IMR-90 (cell line): ENCODE measurements at regions not wholly inside any gene's neighbourhood (a gene's known extent, or its start where the extent isn't known, plus 50 kb on each side); places are given as distances from the start of the nearest gene placed in this dataset.
"Not testable (repeated sequence)": the region's sequence is repeated elsewhere in the genome, so short reads cannot be mapped to it uniquely, and the experiment has no call there.

Source experiments
- ATAC-seq: fragments of 200-7000 bp; cut with Tn5 transposase; 2 replicates; pipeline ENCODE4 v1.9.1; 2020; ENCODE audit warnings: low read depth, mild to moderate bottlenecking, moderate library complexity
- BruUV-seq: library from RNA; stranded (reverse); fragments of 400-500 nt; replicated peaks from 2 replicates; lab custom pipeline; 2021; lab: Mats Ljungman, UMichigan
- CTCF ChIA-PET: fragments of 300-600 bp; formaldehyde crosslinking; extraction: SDS; loops from one replicate; lab custom pipeline; 2021; ENCODE audit warnings: antibody characterized with exemption; lab: Yijun Ruan, JAX
- POLR2A ChIA-PET: fragments of 300-600 bp; sonication (Branson Sonifier 250); formaldehyde crosslinking; loops from one replicate; lab custom pipeline; 2022; ENCODE audit warnings: antibody characterized with exemption; ENCODE audit not compliant: unreplicated experiment; lab: Charles Lee
- DNase-seq: peaks from one replicate; pipeline ENCODE4 v3.0.0; 2013
- H2AFZ ChIP-seq: replicated peaks from 2 replicates; pipeline ENCODE3; 2013; ENCODE audit warnings: low read length, mild to moderate bottlenecking; ENCODE audit not compliant: poor library complexity
- H2AK5ac ChIP-seq: 2 replicates; pipeline ENCODE4 v1.6.1; 2013; ENCODE audit warnings: low read depth, low read length, inconsistent platforms
- H2AK9ac ChIP-seq: replicated peaks from 2 replicates; pipeline ENCODE3; 2013; ENCODE audit warnings: mild to moderate bottlenecking, low read depth, low read length, moderate library complexity; ENCODE audit not compliant: poor library complexity
- H2BK120ac ChIP-seq: 2 replicates; pipeline ENCODE4 v1.6.1; 2013; ENCODE audit warnings: low read depth, low read length, inconsistent platforms
- H2BK15ac ChIP-seq: 3 replicates; pipeline ENCODE4 v1.6.1; 2013; ENCODE audit warnings: low read depth, low read length, inconsistent platforms
- H2BK20ac ChIP-seq: 2 replicates; pipeline ENCODE4 v1.6.1; 2013; ENCODE audit warnings: low read depth, mild to moderate bottlenecking, inconsistent platforms, low read length, moderate library complexity
- H2BK5ac ChIP-seq: 2 replicates; pipeline ENCODE4 v1.6.1; 2013; ENCODE audit warnings: mild to moderate bottlenecking, low read depth, low read length, inconsistent platforms; ENCODE audit not compliant: poor library complexity, severe bottlenecking
- H3K14ac ChIP-seq: replicated peaks from 2 replicates; pipeline ENCODE4 v1.6.1; 2013; ENCODE audit warnings: low read depth, low read length, inconsistent platforms
- H3K18ac ChIP-seq: 2 replicates; pipeline ENCODE4 v1.6.1; 2013; ENCODE audit warnings: low read depth, low read length, control low read depth
- H3K23ac ChIP-seq: 2 replicates; pipeline ENCODE4 v1.6.1; 2013; ENCODE audit warnings: low read depth, low read length, inconsistent platforms
- H3K27ac ChIP-seq: 2 replicates; pipeline ENCODE4 v1.5.1; 2013; ENCODE audit warnings: mild to moderate bottlenecking, control low read depth, low read length; ENCODE audit not compliant: insufficient read depth
- H3K27me3 ChIP-seq: 2 replicates; pipeline ENCODE4 v1.6.1; 2013; ENCODE audit warnings: low read length; ENCODE audit not compliant: control insufficient read depth, insufficient read depth
- H3K36me3 ChIP-seq: 2 replicates; pipeline ENCODE4 v1.6.1; 2013; ENCODE audit warnings: low read length, mixed read lengths; ENCODE audit not compliant: control insufficient read depth, insufficient read depth
- H3K4ac ChIP-seq: 2 replicates; pipeline ENCODE4 v1.6.1; 2013; ENCODE audit warnings: low read depth, low read length, inconsistent platforms
- H3K4me1 ChIP-seq: 2 replicates; pipeline ENCODE4 v1.6.1; 2013; ENCODE audit warnings: low read length, mixed read lengths; ENCODE audit not compliant: control insufficient read depth, insufficient read depth
- H3K4me2 ChIP-seq: 2 replicates; pipeline ENCODE4 v1.6.1; 2013; ENCODE audit warnings: low read depth, mild to moderate bottlenecking, control low read depth, low read length, moderate library complexity
- H3K4me3 ChIP-seq: 2 replicates; pipeline ENCODE4 v1.5.1; 2013; ENCODE audit warnings: low read depth, mild to moderate bottlenecking, control low read depth, low read length, moderate library complexity; ENCODE audit not compliant: insufficient read depth
- H3K56ac ChIP-seq: 2 replicates; pipeline ENCODE4 v1.6.1; 2013; ENCODE audit warnings: low read length, inconsistent platforms; ENCODE audit not compliant: insufficient read depth; ENCODE audit errors: extremely low read depth
- H3K79me1 ChIP-seq, 2 experiments: 2 replicates each; pipeline ENCODE4 v1.6.1; 2013; ENCODE audit warnings: low read length in 2 of 2, inconsistent platforms in 1 of 2, low read depth in 1 of 2
- H3K9ac ChIP-seq: 2 replicates; pipeline ENCODE4 v1.6.1; 2013; ENCODE audit warnings: low read depth, low read length, control low read depth
- H3K9me1 ChIP-seq: 2 replicates; pipeline ENCODE4 v1.6.1; 2013; ENCODE audit warnings: low read length, inconsistent platforms; ENCODE audit not compliant: insufficient read depth
- H3K9me3 ChIP-seq: 2 replicates; pipeline ENCODE4 v1.6.1; 2013; ENCODE audit warnings: low read length; ENCODE audit not compliant: control insufficient read depth, insufficient read depth
- H4K20me1 ChIP-seq: 2 replicates; pipeline ENCODE4 v1.6.1; 2013; ENCODE audit warnings: low read length, inconsistent platforms; ENCODE audit not compliant: insufficient read depth
- H4K5ac ChIP-seq: 2 replicates; pipeline ENCODE4 v1.6.1; 2013; ENCODE audit warnings: mild to moderate bottlenecking, low read depth, low read length, control low read depth
- H4K8ac ChIP-seq, 2 experiments: 2 replicates each; pipeline ENCODE4 v1.6.1; 2013; ENCODE audit warnings: low read depth in 2 of 2, low read length in 2 of 2, control low read depth in 1 of 2, inconsistent platforms in 1 of 2
- H4K91ac ChIP-seq: 2 replicates; pipeline ENCODE4 v1.6.1; 2013; ENCODE audit warnings: low read depth, low read length, inconsistent platforms; ENCODE audit not compliant: insufficient read depth
- MAFK ChIP-seq: IDR thresholded peaks from 2 replicates; pipeline ENCODE4 v1.6.1; 2012; ENCODE audit warnings: low read depth, low read length, improper control_type of control experiment
- WGBS, 2 experiments: methylation state at CpG; one replicate each; pipeline versions ENCODE4 v1.1.5 to v1.1.7; 2013; ENCODE audit warnings: missing lambda C conversion rate in 2 of 2; ENCODE audit not compliant: insufficient read length in 1 of 2; ENCODE audit errors: extremely low coverage in 2 of 2; 5-methylcytosine and 5-hydroxymethylcytosine counted together
- dilution Hi-C: fragments of 300-500 bp; cut with HindIII; formaldehyde crosslinking; loops from one replicate; pipeline ENCODE4 v1.14.3; 2018; ENCODE audit warnings: low sequenced_read_pairs; ENCODE audit not compliant: unreplicated experiment
- in situ Hi-C: fragments of 300-500 bp; cut with MboI; formaldehyde crosslinking; loops from 3 replicates; pipeline ENCODE4 v1.14.3; 2019; ENCODE audit warnings: low sequenced_read_pairs, inconsistent platforms, mixed read lengths
- intact Hi-C: fragments of 100-400 bp; cut with micrococcal nuclease; formaldehyde crosslinking; loops from 2 replicates; pipeline ENCODE4 v1.10.0; 2022

DNA sequence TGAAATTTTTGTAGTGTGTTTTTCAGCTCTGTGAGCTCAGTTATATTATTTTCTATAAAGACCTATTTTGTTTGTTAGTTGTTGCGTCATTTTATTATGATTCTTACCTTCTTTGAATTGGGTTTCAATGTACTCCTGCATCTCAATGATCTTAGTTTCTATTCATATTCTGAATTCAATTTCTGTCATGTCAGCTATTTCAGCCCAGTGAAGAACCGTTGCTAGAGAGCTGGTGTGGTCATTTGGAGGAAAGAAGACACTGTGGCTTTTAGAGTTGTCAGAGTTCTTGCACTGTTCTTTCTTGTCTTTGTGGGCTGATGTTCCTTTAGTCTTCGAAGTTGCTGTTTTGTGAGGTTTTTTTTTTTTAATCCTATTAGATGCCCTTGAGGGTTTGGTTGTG is 701.0 kb downstream of the PCDH11X start:
- H3K9ac ChIP-seq, H3K23ac ChIP-seq, intact Hi-C loops, H3K9me3 ChIP-seq, POLR2A ChIA-PET, BruUV-seq, H4K8ac ChIP-seq, H2BK5ac ChIP-seq, ATAC-seq, H2AFZ ChIP-seq, H3K36me3 ChIP-seq, H4K91ac ChIP-seq, DNase-seq, H3K4ac ChIP-seq, H2BK120ac ChIP-seq, H3K4me2 ChIP-seq, H3K4me3 ChIP-seq, H3K4me1 ChIP-seq, H3K79me1 ChIP-seq, H2AK5ac ChIP-seq, in situ Hi-C loops, H2AK9ac ChIP-seq, H3K27ac ChIP-seq, H3K18ac ChIP-seq, H3K56ac ChIP-seq, H2BK20ac ChIP-seq, dilution Hi-C loops, H4K20me1 ChIP-seq, H3K27me3 ChIP-seq, H3K9me1 ChIP-seq, H4K5ac ChIP-seq, H3K14ac ChIP-seq, H2BK15ac ChIP-seq, CTCF ChIA-PET: not testable (repeated sequence)
- no CpG with 5 or more reads among the region's 3 CpGs for WGBS, 2 experiments
- peak; percentile 86 for TF ChIP-seq MAFK
